BLaER1 (cell line): ENCODE measurements at regions not wholly inside any gene's neighbourhood (a gene's known extent, or its start where the extent isn't known, plus 50 kb on each side); places are given as distances from the start of the nearest gene placed in this dataset.

ENCODE experiments used
- H3K27ac ChIP-seq: shearing (Covaris generic); formaldehyde crosslinking; 2 replicates; pipeline ENCODE4 v1.8.1; 2022
- H3K27me3 ChIP-seq: shearing (Covaris generic); formaldehyde crosslinking; 2 replicates; pipeline ENCODE4 v1.8.1; 2022
- H3K36me3 ChIP-seq: shearing (Covaris generic); formaldehyde crosslinking; 2 replicates; pipeline ENCODE4 v1.8.1; 2022
- H3K4me1 ChIP-seq: shearing (Covaris generic); formaldehyde crosslinking; 2 replicates; pipeline ENCODE4 v1.8.1; 2022
- H3K4me2 ChIP-seq: shearing (Covaris generic); formaldehyde crosslinking; 2 replicates; pipeline ENCODE4 v1.8.1; 2022
- H3K4me3 ChIP-seq: shearing (Covaris generic); formaldehyde crosslinking; 2 replicates; pipeline ENCODE4 v1.8.1; 2022
- H3K9ac ChIP-seq: shearing (Covaris generic); formaldehyde crosslinking; 2 replicates; pipeline ENCODE4 v1.8.1; 2022
- H3K9me3 ChIP-seq: shearing (Covaris generic); formaldehyde crosslinking; 2 replicates; pipeline ENCODE4 v1.8.1; 2022
- H4K20me1 ChIP-seq: shearing (Covaris generic); formaldehyde crosslinking; 2 replicates; pipeline ENCODE4 v1.8.1; 2022
- Cebpa-rat ChIP-seq: shearing (Covaris generic); IDR thresholded peaks from 2 replicates; pipeline ENCODE4 v1.8.1; 2022

- Histone ChIP-seq H3K27me3 (no peaks in the 10 kb centered on the region), H3K9ac (no peak overlapping the region)
Observed at GRCh38 chr1:245090491-245091090, 64.2 kb upstream of the KIF26B start.

DNA sequence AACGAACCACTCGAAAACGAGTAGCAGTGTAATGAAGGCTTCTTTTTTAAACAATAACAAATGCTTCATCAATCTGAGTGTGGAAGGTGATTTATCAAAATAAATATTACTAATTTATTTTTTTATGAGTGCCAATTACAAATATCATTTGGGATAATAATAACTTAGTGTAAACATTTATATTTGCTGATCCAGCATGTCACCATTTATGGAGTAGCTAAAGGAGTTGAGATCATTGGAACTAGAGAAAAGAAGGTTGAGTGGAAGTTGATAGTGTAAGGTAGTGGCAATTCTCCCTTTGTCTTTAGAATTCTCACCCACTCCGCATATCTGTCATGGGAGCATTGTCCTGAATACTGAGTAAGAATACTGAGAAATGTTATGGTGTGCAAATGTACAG is 67.1 kb upstream of the KIF26B start:
- Histone ChIP-seq H3K4me1 (no peaks in the 10 kb centered on the region), H3K9me3 (no peaks in the 10 kb centered on the region), H3K4me3 (no peak overlapping the region), H4K20me1 (no peaks in the 10 kb centered on the region), H3K4me2 (no peak overlapping the region), H3K27me3 (no peaks in the 10 kb centered on the region), H3K27ac (no peak overlapping the region), H3K36me3 (peaks cover 21% of the 10 kb centered on the region), H3K9ac (no peak overlapping the region)
- TF ChIP-seq Cebpa-rat = no peak

More at GRCh38 chr1:245090491-245091090, 64.2 kb upstream of the KIF26B start:
- no peak for TF ChIP-seq Cebpa-rat
- no peaks in the 10 kb centered on the region for H4K20me1 ChIP-seq
- H3K36me3 ChIP-seq = peaks cover 15% of the 10 kb centered on the region
- H3K4me2 ChIP-seq = no peak overlapping the region
- H3K9me3 ChIP-seq = no peaks in the 10 kb centered on the region
- H3K4me1 ChIP-seq = no peaks in the 10 kb centered on the region
- H3K4me3 ChIP-seq = no peak overlapping the region
- H3K27ac ChIP-seq = no peak overlapping the region

DNA sequence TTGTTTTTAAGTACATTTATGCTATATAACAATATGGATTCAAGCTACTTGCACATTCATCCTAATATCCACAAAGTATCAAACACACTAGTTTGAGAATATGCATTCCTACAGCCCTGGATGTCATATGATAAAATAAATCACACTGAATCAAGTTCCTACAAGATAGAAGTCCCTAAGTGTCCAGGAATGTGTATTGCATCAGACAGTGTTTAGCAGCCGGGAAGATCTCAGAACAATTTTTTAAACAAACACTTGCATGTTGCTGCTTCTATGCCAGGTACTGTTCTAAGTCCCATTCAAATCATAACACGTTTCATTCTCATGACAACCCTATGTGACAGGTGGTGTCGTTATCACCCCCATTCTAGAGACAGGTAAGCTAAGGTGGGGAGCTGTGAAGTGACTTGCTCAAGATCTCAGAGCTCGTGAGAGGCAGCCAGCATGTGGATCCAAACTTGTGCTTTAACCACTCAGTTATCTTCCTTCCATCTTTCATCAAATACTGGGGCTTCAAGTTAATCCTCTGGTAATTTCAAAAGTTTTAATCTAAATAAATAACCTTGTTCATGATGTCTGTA is 68.3 kb upstream of the KIF26B start:
- Histone ChIP-seq H4K20me1 (no peaks in the 10 kb centered on the region), H3K4me1 (no peaks in the 10 kb centered on the region), H3K9ac (no peak overlapping the region), H3K27me3 (no peaks in the 10 kb centered on the region), H3K36me3 (peaks cover 19% of the 10 kb centered on the region), H3K4me3 (no peak overlapping the region), H3K27ac (no peak overlapping the region), H3K4me2 (no peak overlapping the region), H3K9me3 (no peaks in the 10 kb centered on the region)
- no peak for TF ChIP-seq Cebpa-rat

GRCh38 chr1:245085508-245086095 is 69.2 kb upstream of the KIF26B start:
- Histone ChIP-seq H3K36me3 (peaks cover 10% of the 10 kb centered on the region), H3K9me3 (no peaks in the 10 kb centered on the region), H3K4me3 (no peak overlapping the region), H3K4me2 (no peak overlapping the region), H3K4me1 (no peaks in the 10 kb centered on the region), H4K20me1 (no peaks in the 10 kb centered on the region), H3K9ac (no peak overlapping the region), H3K27me3 (no peaks in the 10 kb centered on the region), H3K27ac (no peak overlapping the region)
- TF ChIP-seq Cebpa-rat = no peak

DNA sequence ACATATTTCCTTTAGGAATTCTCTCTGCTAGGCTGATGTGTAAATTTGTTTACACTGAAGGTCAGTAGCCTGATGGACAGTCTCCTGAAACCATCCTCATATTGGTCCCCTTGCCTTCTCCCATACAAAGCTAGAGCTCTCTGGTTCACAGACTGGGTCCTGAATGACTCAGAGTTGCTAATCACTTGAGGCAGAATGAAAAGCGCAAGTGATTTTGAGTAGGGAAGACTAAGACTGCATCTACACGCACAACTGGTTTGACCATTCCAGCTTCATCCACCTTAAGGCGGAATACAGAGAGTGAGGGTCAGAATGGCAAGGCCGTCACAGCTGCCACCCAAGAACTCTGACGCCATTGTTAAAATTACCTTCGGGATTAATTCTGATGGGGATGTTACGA is 70.2 kb upstream of the KIF26B start:
- no peak overlapping the region for H3K4me2 ChIP-seq
- no peaks in the 10 kb centered on the region for H4K20me1 ChIP-seq
- no peaks in the 10 kb centered on the region for H3K4me1 ChIP-seq
- H3K27me3 ChIP-seq = no peaks in the 10 kb centered on the region
- TF ChIP-seq Cebpa-rat = no peak
- no peaks in the 10 kb centered on the region for H3K9me3 ChIP-seq
- H3K4me3 ChIP-seq = no peak overlapping the region
- H3K9ac ChIP-seq = no peak overlapping the region
- peaks cover 10% of the 10 kb centered on the region; the same call in 1 of the 2 replicates for H3K36me3 ChIP-seq
- no peak overlapping the region for H3K27ac ChIP-seq

GRCh38 chr1:245079021-245079609 is 75.7 kb upstream of the KIF26B start:
- Histone ChIP-seq H3K27me3 (no peaks in the 10 kb centered on the region), H3K4me3 (no peak overlapping the region), H4K20me1 (no peaks in the 10 kb centered on the region), H3K9ac (no peak overlapping the region), H3K9me3 (no peaks in the 10 kb centered on the region), H3K4me1 (no peaks in the 10 kb centered on the region), H3K4me2 (no peak overlapping the region), H3K36me3 (0 out of 2 replicates have a peak, but pooled peaks cover 4% of the 10 kb centered on the region), H3K27ac (no peak overlapping the region)
- no peak for TF ChIP-seq Cebpa-rat

- H3K9ac ChIP-seq = no peak overlapping the region
- H3K4me1 ChIP-seq = no peaks in the 10 kb centered on the region
- no peak for TF ChIP-seq Cebpa-rat
- H3K4me2 ChIP-seq = no peak overlapping the region
- H4K20me1 ChIP-seq = no peaks in the 10 kb centered on the region
- no peak overlapping the region for H3K27ac ChIP-seq
- H3K9me3 ChIP-seq = peaks cover 12% of the 10 kb centered on the region
- H3K4me3 ChIP-seq = no peak overlapping the region
- H3K27me3 ChIP-seq = no peaks in the 10 kb centered on the region
- H3K36me3 ChIP-seq = peaks cover 25% of the 10 kb centered on the region
Observed at GRCh38 chr1:245074898-245075297, 79.9 kb upstream of the KIF26B start.

GRCh38 chr1:245074232-245074747 is 80.5 kb upstream of the KIF26B start:
- H3K9ac ChIP-seq = no peak overlapping the region

GRCh38 chr1:245070836-245071615 is 83.8 kb upstream of the KIF26B start:
- no peak overlapping the region for H3K4me2 ChIP-seq
- H3K9me3 ChIP-seq = peaks cover 12% of the 10 kb centered on the region
- H3K9ac ChIP-seq = no peak overlapping the region
- no peak overlapping the region for H3K4me3 ChIP-seq
- H3K27ac ChIP-seq = no peak overlapping the region
- H3K4me1 ChIP-seq = no peaks in the 10 kb centered on the region
- H4K20me1 ChIP-seq = no peaks in the 10 kb centered on the region
- no peaks in the 10 kb centered on the region for H3K27me3 ChIP-seq
- TF ChIP-seq Cebpa-rat = no peak
- peaks cover 25% of the 10 kb centered on the region for H3K36me3 ChIP-seq

More at GRCh38 chr1:245074232-245074747, 80.5 kb upstream of the KIF26B start:
- Histone ChIP-seq H3K4me2 (no peak overlapping the region), H3K4me3 (no peak overlapping the region), H3K4me1 (no peaks in the 10 kb centered on the region), H3K36me3 (peaks cover 25% of the 10 kb centered on the region), H3K9me3 (peaks cover 12% of the 10 kb centered on the region), H3K27me3 (no peaks in the 10 kb centered on the region), H4K20me1 (no peaks in the 10 kb centered on the region), H3K27ac (no peak overlapping the region)
- TF ChIP-seq Cebpa-rat = no peak
